IMR-90 (cell line): ENCODE measurements at regions not wholly inside any gene's neighbourhood (a gene's known extent, or its start where the extent isn't known, plus 50 kb on each side); places are given as distances from the start of the nearest gene placed in this dataset.

Experiments used
- BHLHE40 ChIP-seq: fragments of 150-350 bp; IDR thresholded peaks from 2 replicates; pipeline ENCODE4 v1.6.1; 2016; ENCODE audit warnings: mild to moderate bottlenecking, low read depth, low read length
- CEBPB ChIP-seq: IDR thresholded peaks from 2 replicates; pipeline ENCODE4 v1.6.1; 2012; ENCODE audit warnings: low read depth, low read length, improper control_type of control experiment
- CHD1 ChIP-seq: IDR thresholded peaks from 2 replicates; pipeline ENCODE4 v1.6.1; 2012; ENCODE audit warnings: low read depth, low read length, improper control_type of control experiment
- CTCF ChIP-seq: conservative IDR thresholded peaks from 2 replicates; pipeline ENCODE4 v1.5.1; 2012; ENCODE audit warnings: mild to moderate bottlenecking, low read depth, low read length, improper control_type of control experiment
- MAZ ChIP-seq: IDR thresholded peaks from 2 replicates; pipeline ENCODE4 v1.6.1; 2012; ENCODE audit warnings: low read depth, mild to moderate bottlenecking, low read length, improper control_type of control experiment, moderate library complexity, borderline replicate concordance
- MXI1 ChIP-seq: IDR thresholded peaks from 2 replicates; pipeline ENCODE4 v1.6.1; 2012; ENCODE audit warnings: low read depth, mild to moderate bottlenecking, low read length, moderate library complexity, borderline replicate concordance
- POLR2A ChIP-seq: IDR thresholded peaks from 2 replicates; pipeline ENCODE4 v1.6.1; 2012; ENCODE audit warnings: mild to moderate bottlenecking, low read depth, low read length
- RAD21 ChIP-seq: IDR thresholded peaks from 2 replicates; pipeline ENCODE4 v1.6.1; 2012; ENCODE audit warnings: low read length, improper control_type of control experiment
- RCOR1 ChIP-seq: IDR thresholded peaks from 2 replicates; pipeline ENCODE4 v1.6.1; 2012; ENCODE audit warnings: mild to moderate bottlenecking, low read length, improper control_type of control experiment; ENCODE audit not compliant: insufficient replicate concordance

GRCh38 chr6:113129991-113130390 lies 727.2 kb upstream of the MARCKS start:
- TF ChIP-seq CEBPB, result no peak
- TF ChIP-seq CTCF, result no peak
- TF ChIP-seq RAD21, result no peak
- no peak for TF ChIP-seq MAZ
- TF ChIP-seq POLR2A, result no peak
- TF ChIP-seq CHD1, result no peak
- TF ChIP-seq MXI1, result no peak
- TF ChIP-seq BHLHE40, result no peak
- TF ChIP-seq RCOR1, result no peak
